Sigmoid colon (tissue), 4 donors: ENCODE measurements at regions not wholly inside any gene's neighbourhood (a gene's known extent, or its start where the extent isn't known, plus 50 kb on each side); places are given as distances from the start of the nearest gene placed in this dataset.
"Not testable (repeated sequence)": the region's sequence is repeated elsewhere in the genome, so short reads cannot be mapped to it uniquely, and the experiment has no call there.

Experiments used
- CTCF ChIP-seq, 4 experiments: fragments of 450-650 bp in 3 of 4; fragments of 200-600 bp in 1 of 4; IDR thresholded peaks; one replicate each; pipeline ENCODE4 v1.5.1; 2016 to 2019; ENCODE audit warnings: antibody characterized with exemption in 4 of 4, mild to moderate bottlenecking in 3 of 4, moderate library complexity in 2 of 4
- EP300 ChIP-seq, 4 donors: sonication (generic); formaldehyde crosslinking; IDR thresholded peaks; one replicate each; pipeline ENCODE4 v1.6.1; 2017; ENCODE audit warnings: antibody characterized with exemption in 4 of 4
- POLR2A ChIP-seq, 2 donors: fragments of 450-650 bp; IDR thresholded peaks; one replicate each; pipeline ENCODE4 v1.6.1; 2016; ENCODE audit warnings: antibody characterized with exemption in 2 of 2, mild to moderate bottlenecking in 2 of 2, moderate library complexity in 2 of 2
- POLR2AphosphoS5 ChIP-seq, 4 donors: sonication (generic); formaldehyde crosslinking; IDR thresholded peaks; one replicate each; pipeline ENCODE4 v1.6.1; 2017; ENCODE audit warnings: antibody characterized with exemption in 4 of 4

GRCh38 chr16:33731167-33731566, 271.8 kb downstream of the TP53TG3F start:
- not testable (repeated sequence) for TF ChIP-seq CTCF, EP300, POLR2A, POLR2AphosphoS5 (IDR thresholded peaks at IDR 0.05)
